ENCODE measurements at regions not wholly inside any gene's neighbourhood (a gene's known extent, or its start where the extent isn't known, plus 50 kb on each side); places are given as distances from the start of the nearest gene placed in this dataset.

DNA sequence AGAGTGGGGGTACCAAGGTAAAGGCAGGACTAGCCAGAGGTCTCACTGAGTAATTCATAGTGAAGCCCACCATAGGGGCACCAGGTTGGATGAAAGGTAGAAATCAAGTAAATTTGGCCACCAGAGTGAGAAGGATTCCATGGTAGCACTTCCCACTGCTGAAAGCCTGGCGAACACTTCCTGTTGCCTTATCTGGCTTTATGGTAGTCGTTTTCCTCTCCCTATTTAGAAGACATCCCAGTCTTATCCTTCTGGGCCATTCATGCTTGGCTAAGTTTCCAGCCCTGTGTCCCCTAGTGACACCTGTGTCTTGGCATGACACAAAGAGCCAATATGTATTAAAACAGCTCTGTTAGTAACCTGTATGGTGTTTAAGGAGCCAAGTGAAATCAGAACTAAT is 74.3 kb upstream of the SIPA1L2 start:
- no peaks in the 10 kb centered on the region for H3K4me1 ChIP-seq
- H3K4me3 ChIP-seq, result no peak overlapping the region
- no peaks in the 10 kb centered on the region for H3K36me3 ChIP-seq (ENCODE audit: low read depth, missing control alignments)
- WGBS, 2 donors, result 78 to 83% methylated on average over 2 of the region's 2 CpGs
- no peak overlapping the region for H3K27ac ChIP-seq
- no peaks in the 10 kb centered on the region for H3K27me3 ChIP-seq
- TF ChIP-seq, protein P1, sequence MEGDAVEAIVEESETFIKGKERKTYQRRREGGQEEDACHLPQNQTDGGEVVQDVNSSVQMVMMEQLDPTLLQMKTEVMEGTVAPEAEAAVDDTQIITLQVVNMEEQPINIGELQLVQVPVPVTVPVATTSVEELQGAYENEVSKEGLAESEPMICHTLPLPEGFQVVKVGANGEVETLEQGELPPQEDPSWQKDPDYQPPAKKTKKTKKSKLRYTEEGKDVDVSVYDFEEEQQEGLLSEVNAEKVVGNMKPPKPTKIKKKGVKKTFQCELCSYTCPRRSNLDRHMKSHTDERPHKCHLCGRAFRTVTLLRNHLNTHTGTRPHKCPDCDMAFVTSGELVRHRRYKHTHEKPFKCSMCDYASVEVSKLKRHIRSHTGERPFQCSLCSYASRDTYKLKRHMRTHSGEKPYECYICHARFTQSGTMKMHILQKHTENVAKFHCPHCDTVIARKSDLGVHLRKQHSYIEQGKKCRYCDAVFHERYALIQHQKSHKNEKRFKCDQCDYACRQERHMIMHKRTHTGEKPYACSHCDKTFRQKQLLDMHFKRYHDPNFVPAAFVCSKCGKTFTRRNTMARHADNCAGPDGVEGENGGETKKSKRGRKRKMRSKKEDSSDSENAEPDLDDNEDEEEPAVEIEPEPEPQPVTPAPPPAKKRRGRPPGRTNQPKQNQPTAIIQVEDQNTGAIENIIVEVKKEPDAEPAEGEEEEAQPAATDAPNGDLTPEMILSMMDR (IDR thresholded peaks at IDR 0.05), result no peak
- no peak for TF ChIP-seq POLR2A (IDR thresholded peaks at IDR 0.05)
- H3K9me3 ChIP-seq, result no peaks in the 10 kb centered on the region
- intact Hi-C loops (cut with DNase I; ENCODE audit: low total_unique reads), result no loop called here
- DNase-seq, result no peak

DNA sequence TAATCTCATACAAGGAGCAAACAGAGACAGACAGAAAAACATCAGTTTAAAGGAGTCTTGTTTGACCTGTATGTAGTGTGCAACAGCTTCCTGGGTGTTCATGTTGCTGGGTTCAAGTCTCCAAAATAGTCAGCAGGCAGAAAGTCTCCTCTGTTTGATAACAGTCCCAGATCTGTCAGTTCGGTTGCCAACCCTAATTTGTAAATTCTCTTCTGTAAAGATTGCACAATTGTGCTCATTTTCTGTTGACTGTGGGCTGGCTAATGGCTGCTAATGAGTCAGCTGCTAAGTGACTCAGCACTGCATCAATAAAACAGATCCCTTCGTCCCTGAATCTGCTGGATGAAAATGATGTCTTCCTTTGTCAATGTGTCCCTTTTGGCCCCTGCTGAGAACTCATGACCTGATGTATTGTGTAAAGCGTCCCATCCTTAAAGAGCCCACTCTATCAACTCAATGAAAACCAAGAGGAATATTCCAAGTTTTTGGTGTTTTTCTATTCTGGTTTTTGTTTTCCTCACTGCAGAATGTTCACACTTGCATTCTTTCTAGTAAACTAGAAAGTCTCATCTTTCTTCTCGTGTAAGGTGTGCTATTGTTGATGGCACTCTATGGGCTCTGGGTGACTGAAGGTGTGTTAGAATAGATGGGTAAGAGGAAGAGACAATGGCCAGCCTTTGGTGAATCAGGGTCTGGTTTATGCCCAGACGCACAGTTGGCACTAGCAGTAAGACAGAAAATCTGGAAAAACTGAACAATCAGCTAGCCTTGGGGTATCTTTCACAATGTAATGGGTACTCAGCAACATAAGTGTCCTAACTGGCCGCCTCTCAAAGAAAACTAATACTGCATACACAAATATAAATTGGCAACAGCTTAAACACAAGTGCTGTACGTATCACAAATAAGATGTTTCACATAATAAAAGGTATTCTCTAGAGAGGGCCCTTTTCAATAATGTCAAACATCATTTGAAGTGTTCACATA is 75.1 kb upstream of the SIPA1L2 start:
- H3K4me1 ChIP-seq, result no peaks in the 10 kb centered on the region
- H3K27ac ChIP-seq, result no peak overlapping the region
- no peaks in the 10 kb centered on the region for H3K9me3 ChIP-seq
- WGBS, 2 donors, result 59 to 62% methylated on average over 7 of the region's 7 CpGs
- no peaks in the 10 kb centered on the region for H3K36me3 ChIP-seq (ENCODE audit: low read depth, missing control alignments)
- no peaks in the 10 kb centered on the region for H3K27me3 ChIP-seq
- peak; percentile 43 for DNase-seq
- no peak overlapping the region for H3K4me3 ChIP-seq
- TF ChIP-seq POLR2A (IDR thresholded peaks at IDR 0.05), result no peak
- TF ChIP-seq, protein P1 (IDR thresholded peaks at IDR 0.05), result no peak
- intact Hi-C loops (cut with DNase I; ENCODE audit: low total_unique reads), result no loop called here

DNA sequence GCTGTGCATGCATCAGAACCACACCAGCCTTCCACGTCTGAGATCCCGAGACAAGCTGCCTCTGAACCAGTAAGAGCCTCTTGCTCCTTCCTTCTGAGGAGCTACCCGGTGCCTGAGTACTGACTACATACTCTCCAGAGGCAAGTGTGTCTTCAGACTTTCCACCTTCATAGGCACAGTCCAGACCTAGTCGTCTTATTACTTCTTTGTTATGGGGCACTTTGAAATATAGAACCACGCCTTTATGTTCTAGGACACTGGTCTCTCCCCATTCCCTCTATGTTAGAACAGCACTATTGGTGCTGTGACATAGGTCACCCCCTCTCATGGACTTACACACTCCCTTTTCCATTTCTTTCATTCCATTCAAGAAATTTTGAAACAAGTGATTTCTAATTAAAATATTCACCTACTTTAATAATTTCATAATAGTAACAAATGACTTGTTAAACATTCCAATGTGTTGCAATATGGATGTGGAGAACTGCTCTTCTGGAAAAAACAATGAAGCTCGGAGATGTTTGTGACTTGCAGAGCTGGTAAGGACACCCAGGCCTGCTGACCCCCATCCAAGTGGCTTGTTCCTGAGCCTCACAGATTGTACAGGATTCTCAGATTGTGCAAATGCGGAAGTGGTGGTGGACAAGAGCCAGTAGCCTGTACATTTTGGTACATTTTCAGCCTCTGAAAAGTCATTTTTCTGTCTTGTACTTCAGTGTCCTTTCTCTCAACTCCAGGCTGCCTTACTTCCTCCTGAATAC is 76.1 kb upstream of the SIPA1L2 start:
- Histone ChIP-seq H3K27me3 (no peaks in the 10 kb centered on the region), H3K4me1 (no peaks in the 10 kb centered on the region), H3K36me3 (ENCODE audit: low read depth, missing control alignments) (no peaks in the 10 kb centered on the region), H3K4me3 (no peak overlapping the region), H3K27ac (no peak overlapping the region), H3K9me3 (no peaks in the 10 kb centered on the region)
- intact Hi-C loops (cut with DNase I; ENCODE audit: low total_unique reads), result no loop called here
- DNase-seq, result no peak
- no peak for TF ChIP-seq POLR2A (IDR thresholded peaks at IDR 0.05)
- TF ChIP-seq, protein P1 (IDR thresholded peaks at IDR 0.05), result no peak
- WGBS, 2 donors, result 83 to 85% methylated on average over 7 of the region's 7 CpGs

DNA sequence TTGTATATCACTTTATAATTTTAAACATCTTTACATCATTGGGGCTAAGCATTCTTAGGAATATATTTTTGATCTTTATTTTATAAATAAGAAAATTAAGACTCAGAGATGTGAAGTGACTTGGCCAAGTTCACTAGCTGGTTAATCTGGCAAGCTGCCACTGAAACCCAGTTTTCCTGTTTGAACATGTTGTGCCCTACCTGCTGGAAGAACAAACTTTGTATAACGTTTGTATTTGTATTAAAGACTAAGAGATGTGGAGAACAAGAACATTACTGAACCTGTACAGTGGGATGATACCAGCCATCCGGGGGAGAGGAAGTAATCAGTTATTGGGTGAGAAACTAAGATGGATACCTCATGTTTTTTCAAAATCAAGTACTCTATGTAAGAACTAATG is 77.2 kb upstream of the SIPA1L2 start:
- no peaks in the 10 kb centered on the region for H3K27me3 ChIP-seq
- no peak overlapping the region for H3K4me3 ChIP-seq
- 68 to 79% methylated on average over 2 of the region's 2 CpGs for WGBS, 2 donors
- no peaks in the 10 kb centered on the region for H3K36me3 ChIP-seq (ENCODE audit: low read depth, missing control alignments)
- intact Hi-C loops (cut with DNase I; ENCODE audit: low total_unique reads), result no loop called here
- TF ChIP-seq, protein P1 (IDR thresholded peaks at IDR 0.05), result no peak
- TF ChIP-seq POLR2A (IDR thresholded peaks at IDR 0.05), result no peak
- H3K9me3 ChIP-seq, result no peaks in the 10 kb centered on the region
- H3K4me1 ChIP-seq, result no peaks in the 10 kb centered on the region
- no peak overlapping the region for H3K27ac ChIP-seq
- DNase-seq, result no peak

All from testis (tissue), 2 donors.